HT-29 (cell line): ENCODE measurements at regions not wholly inside any gene's neighbourhood (a gene's known extent, or its start where the extent isn't known, plus 50 kb on each side); places are given as distances from the start of the nearest gene placed in this dataset.
"Not testable (repeated sequence)": the region's sequence is repeated elsewhere in the genome, so short reads cannot be mapped to it uniquely, and the experiment has no call there.

Source experiments
- DNase-seq: peaks from one replicate; pipeline ENCODE4 v3.0.0-alpha.2; 2015; ENCODE audit warnings: low spot score

GRCh38 chr11:4315292-4315691 is 52.9 kb downstream of the OR52B4 start:
- not testable (repeated sequence) for DNase-seq

GRCh38 chr11:4277225-4277624 is 91.0 kb downstream of the OR52B4 start:
- DNase-seq = not testable (repeated sequence)

- DNase-seq = not testable (repeated sequence)
Measured at GRCh38 chr11:4251085-4251484, 117.1 kb downstream of the OR52B4 start.

GRCh38 chr11:4249475-4249874 is 118.7 kb downstream of the OR52B4 start:
- DNase-seq = not testable (repeated sequence)

GRCh38 chr11:4237771-4238170 is 130.4 kb downstream of the OR52B4 start:
- not testable (repeated sequence) for DNase-seq

GRCh38 chr11:4218857-4219256 is 124.3 kb downstream of the RRM1 start:
- not testable (repeated sequence) for DNase-seq

GRCh38 chr11:4213746-4214145 is 119.1 kb downstream of the RRM1 start:
- no peak for DNase-seq

- DNase-seq = no peak
Measured at GRCh38 chr11:4211991-4212390, 117.4 kb downstream of the RRM1 start.

GRCh38 chr11:4203603-4204360 is 109.2 kb downstream of the RRM1 start:
- DNase-seq = peak; percentile 23

- no peak for DNase-seq
Measured at GRCh38 chr11:4202749-4203148, 108.2 kb downstream of the RRM1 start.

GRCh38 chr11:4197112-4197511 is 102.5 kb downstream of the RRM1 start:
- no peak for DNase-seq

GRCh38 chr11:4195909-4196308 is 101.3 kb downstream of the RRM1 start:
- DNase-seq = no peak

GRCh38 chr11:4194889-4195288 is 100.3 kb downstream of the RRM1 start:
- DNase-seq = no peak

- no peak for DNase-seq
Measured at GRCh38 chr11:4191031-4191571, 96.5 kb downstream of the RRM1 start.

GRCh38 chr11:4190519-4190918 is 95.9 kb downstream of the RRM1 start:
- no peak for DNase-seq

GRCh38 chr11:4190098-4190497 is 95.5 kb downstream of the RRM1 start:
- no peak for DNase-seq
